Activated CD4-positive, alpha-beta T cell treated with anti-CD3 and anti-CD28 coated beads, Interleukin-2, amount 10 ng/mL, durations not matched to agents 7 days and 5 days (primary cell): ENCODE measurements at regions not wholly inside any gene's neighbourhood (a gene's known extent, or its start where the extent isn't known, plus 50 kb on each side); places are given as distances from the start of the nearest gene placed in this dataset.

Experiments
- CTCF ChIA-PET: fragments of 350-600 bp; sonication (Branson Sonifier 250); formaldehyde crosslinking; loops from one replicate; lab custom pipeline; 2021; ENCODE audit warnings: antibody characterized with exemption; lab: Charles Lee
- POLR2A ChIA-PET: fragments of 350-600 bp; sonication (Branson Sonifier 250); formaldehyde crosslinking; loops from one replicate; lab custom pipeline; 2021; ENCODE audit warnings: antibody characterized with exemption; lab: Charles Lee
- DNase-seq: peaks from one replicate; pipeline ENCODE4 v3.0.0-alpha.2; 2020
- H3K27ac Mint-ChIP-seq: one replicate; pipeline ENCODE4 v1.8.0; 2021; ENCODE audit warnings: mild to moderate bottlenecking, moderate library complexity, mixed read lengths
- H3K27me3 Mint-ChIP-seq: one replicate; pipeline ENCODE4 v1.8.0; 2021; ENCODE audit warnings: mixed read lengths
- H3K36me3 Mint-ChIP-seq: one replicate; pipeline ENCODE4 v1.8.0; 2021; ENCODE audit warnings: low read depth, mixed read lengths
- H3K4me1 Mint-ChIP-seq: one replicate; pipeline ENCODE4 v1.8.0; 2021; ENCODE audit warnings: mixed read lengths
- H3K4me3 Mint-ChIP-seq: one replicate; pipeline ENCODE4 v1.8.0; 2021; ENCODE audit warnings: mild to moderate bottlenecking, moderate library complexity, mixed read lengths
- H3K9me3 Mint-ChIP-seq: one replicate; pipeline ENCODE4 v1.8.0; 2021; ENCODE audit warnings: mixed read lengths

- Mint-ChIP-seq H3K36me3 (no peaks in the 10 kb centered on the region), H3K27me3 (peaks cover 24% of the 10 kb centered on the region), H3K27ac (no peak overlapping the region), H3K4me1 (no peaks in the 10 kb centered on the region), H3K4me3 (no peak overlapping the region), H3K9me3 (no peaks in the 10 kb centered on the region)
- DNase-seq: no peak
- ChIA-PET POLR2A (no interaction called here), CTCF (interaction anchor here (0.7 kb wide), 1 partner anchor 22 kb away, joined by 3 read pairs; no protein-coding TSS in a partner anchor)
Observed at GRCh38 chr17:77564278-77564920, 394.1 kb upstream of the TNRC6C start.

DNA sequence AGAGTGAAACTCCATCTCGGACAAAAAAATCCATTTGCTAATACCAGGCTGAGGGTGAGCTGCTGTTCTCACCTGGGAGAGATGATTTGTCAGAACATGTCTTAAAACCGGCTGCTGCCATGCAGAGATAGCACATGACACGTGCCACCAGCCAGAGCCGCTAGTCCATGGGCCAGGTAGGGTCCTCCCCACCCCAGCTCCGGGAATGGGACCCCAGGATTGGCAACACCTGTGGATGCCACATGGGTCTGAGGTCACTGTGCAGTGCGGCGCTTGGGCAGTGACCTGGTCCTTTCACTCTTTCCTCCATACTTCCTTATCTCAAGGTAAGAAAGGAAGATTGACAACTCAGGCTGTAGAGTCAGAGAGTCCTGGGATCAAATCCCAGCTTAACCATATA lies 393.3 kb upstream of the TNRC6C start:
- CTCF ChIA-PET: interaction anchor here (0.7 kb wide), 1 partner anchor 23 kb away, joined by 3 read pairs; no protein-coding TSS in a partner anchor
- Mint-ChIP-seq H3K27ac (no peak overlapping the region), H3K4me3 (no peak overlapping the region), H3K4me1 (no peaks in the 10 kb centered on the region), H3K9me3 (no peaks in the 10 kb centered on the region), H3K36me3 (no peaks in the 10 kb centered on the region), H3K27me3 (peaks cover 25% of the 10 kb centered on the region)
- no peak for DNase-seq
- POLR2A ChIA-PET: no interaction called here

DNA sequence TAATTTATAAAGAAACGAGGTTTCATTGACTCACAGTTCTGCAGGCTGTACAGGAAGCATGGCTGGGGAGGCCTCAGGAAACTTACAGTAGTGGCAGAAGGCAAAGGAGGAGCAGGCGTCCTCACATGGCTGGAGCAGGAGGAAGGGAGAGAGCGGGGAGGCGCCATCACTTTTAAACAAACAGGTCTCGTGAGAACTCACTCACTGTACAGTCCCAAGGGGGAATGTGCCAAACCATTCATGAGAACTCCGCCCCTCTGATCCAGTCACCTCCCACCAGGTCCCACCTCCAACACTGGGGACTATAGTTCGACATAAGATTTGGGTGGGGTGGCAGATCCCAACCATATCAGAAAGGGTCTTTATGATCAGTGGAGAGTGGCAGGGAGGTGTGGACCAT lies 392.4 kb upstream of the TNRC6C start:
- ChIA-PET POLR2A (no interaction called here), CTCF (no interaction called here)
- Mint-ChIP-seq H3K27ac (no peak overlapping the region), H3K4me1 (no peaks in the 10 kb centered on the region), H3K9me3 (no peaks in the 10 kb centered on the region), H3K27me3 (peaks cover 25% of the 10 kb centered on the region), H3K4me3 (no peak overlapping the region), H3K36me3 (no peaks in the 10 kb centered on the region)
- no peak for DNase-seq

GRCh38 chr17:77566566-77567138 lies 391.9 kb upstream of the TNRC6C start:
- Mint-ChIP-seq H3K9me3 (no peaks in the 10 kb centered on the region), H3K27ac (no peak overlapping the region), H3K36me3 (no peaks in the 10 kb centered on the region), H3K4me3 (no peak overlapping the region), H3K27me3 (peaks cover 29% of the 10 kb centered on the region), H3K4me1 (peaks cover 4% of the 10 kb centered on the region)
- DNase-seq: no peak
- ChIA-PET CTCF (no interaction called here), POLR2A (no interaction called here)

GRCh38 chr17:77568540-77568939 lies 390.0 kb upstream of the TNRC6C start:
- no peaks in the 10 kb centered on the region for H3K9me3 Mint-ChIP-seq
- no peak overlapping the region for H3K4me3 Mint-ChIP-seq
- peaks cover 47% of the 10 kb centered on the region for H3K27me3 Mint-ChIP-seq
- no peaks in the 10 kb centered on the region for H3K36me3 Mint-ChIP-seq
- no peak for DNase-seq
- ChIA-PET CTCF (no interaction called here), POLR2A (no interaction called here)
- H3K27ac Mint-ChIP-seq: no peak overlapping the region
- H3K4me1 Mint-ChIP-seq: peaks cover 11% of the 10 kb centered on the region

- Mint-ChIP-seq H3K4me1 (peaks cover 11% of the 10 kb centered on the region), H3K36me3 (no peaks in the 10 kb centered on the region), H3K27ac (no peak overlapping the region), H3K4me3 (no peak overlapping the region), H3K27me3 (peaks cover 52% of the 10 kb centered on the region), H3K9me3 (no peaks in the 10 kb centered on the region)
- no peak for DNase-seq
- POLR2A ChIA-PET: no interaction called here
- CTCF ChIA-PET: no interaction called here
Observed at GRCh38 chr17:77569846-77570564, 388.5 kb upstream of the TNRC6C start.

DNA sequence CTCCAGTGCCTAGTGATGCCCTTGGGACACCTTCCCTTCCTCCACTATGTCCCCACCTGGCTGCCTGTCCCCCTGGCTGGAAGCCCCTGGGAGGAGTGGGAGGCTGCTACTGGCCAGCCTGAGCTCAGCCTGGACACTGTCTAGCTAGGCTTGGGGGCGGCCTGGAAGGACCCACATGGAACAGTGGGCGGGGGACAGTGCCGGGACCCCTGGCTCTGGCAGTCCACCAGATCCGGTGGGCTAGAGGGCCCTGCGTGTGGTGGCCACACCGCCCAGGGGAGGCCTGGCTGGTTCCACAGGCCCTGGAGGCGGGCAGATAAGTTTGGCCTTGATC lies 388.0 kb upstream of the TNRC6C start:
- CTCF ChIA-PET: no interaction called here

GRCh38 chr17:77571155-77571981 lies 387.1 kb upstream of the TNRC6C start:
- H3K27me3 Mint-ChIP-seq: peaks cover 49% of the 10 kb centered on the region
- no peaks in the 10 kb centered on the region for H3K36me3 Mint-ChIP-seq
- DNase-seq: peak; percentile 27
- no peak overlapping the region for H3K27ac Mint-ChIP-seq
- H3K4me3 Mint-ChIP-seq: peak overlapping the region; percentile 12
- no peaks in the 10 kb centered on the region for H3K9me3 Mint-ChIP-seq
- CTCF ChIA-PET: interaction anchor here (0.9 kb wide), 1 partner anchor 117 kb away, joined by 3 read pairs; no protein-coding TSS in a partner anchor
- POLR2A ChIA-PET: interaction anchor here (0.7 kb wide), 1 partner anchor 183 kb away, joined by 4 read pairs; no protein-coding TSS in a partner anchor
- H3K4me1 Mint-ChIP-seq: peaks cover 11% of the 10 kb centered on the region

More for the DNA sequence above, 388.0 kb upstream of the TNRC6C start:
- Mint-ChIP-seq H3K27me3 (peaks cover 54% of the 10 kb centered on the region), H3K4me1 (peaks cover 11% of the 10 kb centered on the region), H3K9me3 (no peaks in the 10 kb centered on the region), H3K4me3 (no peak overlapping the region), H3K27ac (no peak overlapping the region), H3K36me3 (no peaks in the 10 kb centered on the region)
- POLR2A ChIA-PET: no interaction called here
- no peak for DNase-seq

DNA sequence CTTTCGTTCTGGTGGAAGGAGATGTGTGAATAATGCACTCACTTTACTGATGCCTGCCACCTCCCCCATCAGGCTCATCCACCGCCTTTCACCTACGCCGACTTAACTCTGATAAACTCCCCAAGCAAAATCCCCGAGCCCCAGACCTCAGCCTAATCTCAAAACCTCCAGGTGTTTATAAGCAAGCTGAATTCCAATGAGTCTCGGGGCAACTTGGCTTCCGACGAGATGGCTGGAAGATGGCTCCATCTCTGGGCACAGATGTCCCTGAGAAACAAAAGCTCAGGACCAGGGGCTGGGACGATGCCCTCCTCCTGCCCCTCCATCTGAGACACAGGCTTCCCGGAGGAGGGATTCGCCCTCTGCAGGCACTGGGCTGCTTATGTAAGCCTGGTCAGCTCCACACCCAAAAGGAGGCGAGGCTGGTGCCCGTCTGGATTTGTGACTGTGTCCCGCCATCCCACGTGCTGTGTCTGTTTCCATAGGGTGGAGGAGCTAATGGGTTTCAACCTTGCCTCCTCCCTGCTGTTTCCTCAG lies 386.4 kb upstream of the TNRC6C start:
- peaks cover 46% of the 10 kb centered on the region for H3K27me3 Mint-ChIP-seq
- DNase-seq: no peak
- peaks cover 11% of the 10 kb centered on the region for H3K4me1 Mint-ChIP-seq
- no peak overlapping the region for H3K27ac Mint-ChIP-seq
- no peaks in the 10 kb centered on the region for H3K9me3 Mint-ChIP-seq
- CTCF ChIA-PET: interaction anchor here (0.9 kb wide), 1 partner anchor 118 kb away, joined by 3 read pairs; no protein-coding TSS in a partner anchor
- POLR2A ChIA-PET: interaction anchor here (0.7 kb wide), 1 partner anchor 184 kb away, joined by 4 read pairs; no protein-coding TSS in a partner anchor
- no peaks in the 10 kb centered on the region for H3K36me3 Mint-ChIP-seq
- no peak overlapping the region for H3K4me3 Mint-ChIP-seq

DNA sequence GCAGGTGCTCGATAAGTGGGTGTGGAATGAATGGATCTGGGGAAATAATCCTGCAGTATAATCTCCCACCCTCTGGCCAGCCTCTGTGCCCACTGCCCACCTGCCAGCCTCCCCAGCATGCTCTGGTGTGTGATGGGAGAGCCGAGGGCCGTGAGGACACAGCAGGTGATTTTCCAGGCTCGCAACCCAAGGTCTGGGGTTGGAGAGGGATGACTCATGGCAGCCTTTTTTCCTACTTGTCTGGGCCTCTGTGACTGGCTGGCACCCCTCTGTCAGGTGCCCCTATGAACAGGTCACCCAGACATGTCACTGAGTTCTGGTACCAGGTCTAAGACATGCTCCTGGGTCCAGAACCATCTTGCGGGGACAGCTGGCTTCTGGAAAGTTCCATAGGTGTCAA lies 385.7 kb upstream of the TNRC6C start:
- CTCF ChIA-PET: no interaction called here
- peaks cover 40% of the 10 kb centered on the region for H3K27me3 Mint-ChIP-seq
- H3K36me3 Mint-ChIP-seq: no peaks in the 10 kb centered on the region
- POLR2A ChIA-PET: no interaction called here
- H3K9me3 Mint-ChIP-seq: no peaks in the 10 kb centered on the region
- no peak for DNase-seq
- H3K4me3 Mint-ChIP-seq: no peak overlapping the region
- no peak overlapping the region for H3K27ac Mint-ChIP-seq
- H3K4me1 Mint-ChIP-seq: peaks cover 11% of the 10 kb centered on the region

- H3K27ac Mint-ChIP-seq: no peak overlapping the region
- H3K36me3 Mint-ChIP-seq: peaks cover 3% of the 10 kb centered on the region
- DNase-seq: no peak
- H3K9me3 Mint-ChIP-seq: no peaks in the 10 kb centered on the region
- H3K27me3 Mint-ChIP-seq: peaks cover 29% of the 10 kb centered on the region
- POLR2A ChIA-PET: no interaction called here
- no peak overlapping the region for H3K4me3 Mint-ChIP-seq
- peaks cover 7% of the 10 kb centered on the region for H3K4me1 Mint-ChIP-seq
- CTCF ChIA-PET: no interaction called here
Observed at GRCh38 chr17:77577491-77577890, 381.0 kb upstream of the TNRC6C start.

DNA sequence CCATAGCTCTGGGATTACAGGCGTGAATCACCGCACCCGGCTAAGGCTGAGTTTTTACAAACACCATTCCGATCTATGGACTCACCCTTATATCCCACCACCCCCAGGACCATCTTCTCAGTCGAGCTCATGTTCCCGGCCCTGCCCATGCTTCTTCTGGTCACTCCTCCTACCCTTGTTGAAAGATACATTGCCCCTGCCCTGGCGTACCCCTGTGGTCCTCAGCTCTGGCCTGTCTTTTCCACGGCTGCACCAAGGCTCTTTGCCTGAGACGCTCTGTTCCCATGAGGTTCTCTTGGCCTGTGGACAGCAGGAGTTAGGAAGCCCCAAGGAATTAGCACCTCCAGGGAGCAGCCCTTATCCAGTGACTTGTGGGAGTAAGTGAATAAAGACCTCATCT lies 379.4 kb upstream of the TNRC6C start:
- POLR2A ChIA-PET: no interaction called here
- Mint-ChIP-seq H3K4me1 (peaks cover 7% of the 10 kb centered on the region), H3K36me3 (peaks cover 3% of the 10 kb centered on the region), H3K27ac (no peak overlapping the region), H3K27me3 (peaks cover 15% of the 10 kb centered on the region), H3K9me3 (no peaks in the 10 kb centered on the region), H3K4me3 (no peak overlapping the region)
- DNase-seq: no peak
- CTCF ChIA-PET: no interaction called here
